ENCODE measurements at regions not wholly inside any gene's neighbourhood (a gene's known extent, or its start where the extent isn't known, plus 50 kb on each side); places are given as distances from the start of the nearest gene placed in this dataset.
"Not testable (repeated sequence)": the region's sequence is repeated elsewhere in the genome, so short reads cannot be mapped to it uniquely, and the experiment has no call there.

- DNase-seq: not testable (repeated sequence)
Measured at GRCh38 chr11:94235772-94236171, 68.6 kb upstream of the IZUMO1R start.

- not testable (repeated sequence) for DNase-seq
Measured at GRCh38 chr11:94236416-94236815, 68.0 kb upstream of the IZUMO1R start.

GRCh38 chr11:94237447-94238153 is 66.8 kb upstream of the IZUMO1R start:
- peak; percentile 27 for DNase-seq

- DNase-seq: peak; percentile 16
Measured at GRCh38 chr11:94238154-94238735, 66.1 kb upstream of the IZUMO1R start.

- DNase-seq: not testable (repeated sequence)
Measured at GRCh38 chr11:94238774-94239173, 65.6 kb upstream of the IZUMO1R start.

- DNase-seq: no peak
Measured at GRCh38 chr11:94241896-94242295, 62.5 kb upstream of the IZUMO1R start.

- no peak for DNase-seq
Measured at GRCh38 chr11:94243571-94244515, 60.5 kb upstream of the IZUMO1R start.

- no peak for DNase-seq
Measured at GRCh38 chr11:94245121-94245520, 59.3 kb upstream of the IZUMO1R start.

GRCh38 chr11:94248301-94248700 is 56.1 kb upstream of the IZUMO1R start:
- DNase-seq: not testable (repeated sequence)

- no peak for DNase-seq
Measured at GRCh38 chr11:94254214-94254613, 50.2 kb upstream of the IZUMO1R start.
